Prostate gland (tissue), 2 donors: ENCODE measurements at regions not wholly inside any gene's neighbourhood (a gene's known extent, or its start where the extent isn't known, plus 50 kb on each side); places are given as distances from the start of the nearest gene placed in this dataset.

ENCODE experiments used
- DNase-seq: peaks from one replicate; pipeline ENCODE4 v3.0.0-alpha.2; 2019; ENCODE audit warnings: low spot score
- H3K27ac ChIP-seq, 2 donors: fragments of 200-600 bp; sonication (generic); 2 replicates each; pipeline ENCODE4 v1.5.1; 2017 to 2019
- H3K27me3 ChIP-seq: fragments of 200-600 bp; sonication (generic); replicated peaks from 2 replicates; pipeline ENCODE4 v1.5.1; 2019; ENCODE audit not compliant: insufficient read depth
- H3K36me3 ChIP-seq, 2 donors: fragments of 200-600 bp; sonication (generic); 1 replicate in 1 of 2; 2 replicates in 1 of 2; pipeline versions ENCODE4 v1.5.1 to v1.8.1; 2017 to 2019
- H3K4me1 ChIP-seq: fragments of 200-600 bp; sonication (generic); replicated peaks from 2 replicates; pipeline ENCODE4 v1.5.1; 2019
- H3K4me3 ChIP-seq, 2 donors: fragments of 200-600 bp; sonication (generic); 2 replicates each; pipeline ENCODE4 v1.5.1; 2017 to 2019
- H3K9me3 ChIP-seq: fragments of 200-600 bp; sonication (generic); 2 replicates; pipeline ENCODE4 v1.5.1; 2017
- CTCF ChIP-seq, 4 experiments: fragments of 200-600 bp in 2 of 4; fragments of 450-650 bp in 2 of 4; sonication (generic) in 2 of 4; IDR thresholded peaks; 1 replicate in 3 of 4; 2 replicates in 1 of 4; pipeline ENCODE4 v1.5.1; 2016 to 2019; ENCODE audit warnings: antibody characterized with exemption in 4 of 4, mild to moderate bottlenecking in 2 of 4, moderate library complexity in 2 of 4
- POLR2A ChIP-seq: fragments of 450-650 bp; IDR thresholded peaks from one replicate; pipeline ENCODE4 v1.6.1; 2016; ENCODE audit warnings: antibody characterized with exemption, mild to moderate bottlenecking
- POLR2AphosphoS5 ChIP-seq: sonication (generic); formaldehyde crosslinking; IDR thresholded peaks from one replicate; pipeline ENCODE4 v1.6.1; 2017; ENCODE audit warnings: antibody characterized with exemption
- WGBS: methylation state at CpG from one replicate; pipeline ENCODE4 v1.1.5; 2018; 5-methylcytosine and 5-hydroxymethylcytosine counted together
- intact Hi-C: fragments of 100-400 bp; cut with DNase I; formaldehyde crosslinking; loops from one replicate; pipeline ENCODE4 v1.14.2; 2022

- Histone ChIP-seq H3K9me3 (no peaks in the 10 kb centered on the region), H3K36me3 (no peaks in the 10 kb centered on the region), H3K27ac (no peak overlapping the region), H3K4me1 (peaks cover 6% of the 10 kb centered on the region), H3K27me3 (no peaks in the 10 kb centered on the region), H3K4me3 (peak overlapping the region; percentile 10 to 27)
- intact Hi-C loops, result no loop called here
- 6% methylated on average over 70 of the region's 73 CpGs for WGBS
- TF ChIP-seq CTCF (IDR thresholded peaks at IDR 0.05) (no peak), POLR2AphosphoS5 (no peak), POLR2A (no peak)
- DNase-seq, result no peak
Measured at GRCh38 chr20:56925082-56925830, 296.1 kb downstream of the TFAP2C start.

- Histone ChIP-seq H3K9me3 (no peaks in the 10 kb centered on the region), H3K36me3 (no peaks in the 10 kb centered on the region), H3K27ac (no peak overlapping the region), H3K4me3 (peak overlapping the region; percentile 10 to 27), H3K4me1 (peaks cover 6% of the 10 kb centered on the region), H3K27me3 (no peaks in the 10 kb centered on the region)
- no peak for TF ChIP-seq CTCF (IDR thresholded peaks at IDR 0.05)
- no peak for TF ChIP-seq POLR2A
- no peak for TF ChIP-seq POLR2AphosphoS5
- 4% methylated on average over 17 of the region's 17 CpGs for WGBS
- no peak for DNase-seq
- intact Hi-C loops, result no loop called here
Measured at GRCh38 chr20:56925831-56926170, 296.7 kb downstream of the TFAP2C start.

GRCh38 chr20:56926501-56926900, 297.4 kb downstream of the TFAP2C start:
- intact Hi-C loops, result no loop called here
- H3K4me3 ChIP-seq, result no peak overlapping the region
- no peak overlapping the region for H3K27ac ChIP-seq
- WGBS, result 62% methylated on average over 2 of the region's 2 CpGs
- no peaks in the 10 kb centered on the region for H3K27me3 ChIP-seq
- TF ChIP-seq POLR2A, result no peak
- peaks cover 6% of the 10 kb centered on the region for H3K4me1 ChIP-seq
- no peak for DNase-seq
- H3K9me3 ChIP-seq, result no peaks in the 10 kb centered on the region
- H3K36me3 ChIP-seq, result no peaks in the 10 kb centered on the region

- Histone ChIP-seq H3K9me3 (no peaks in the 10 kb centered on the region), H3K36me3 (no peaks in the 10 kb centered on the region), H3K27ac (no peak overlapping the region), H3K4me1 (peaks cover 6% of the 10 kb centered on the region), H3K4me3 (no peak overlapping the region), H3K27me3 (no peaks in the 10 kb centered on the region)
- TF ChIP-seq POLR2AphosphoS5, result no peak
- TF ChIP-seq POLR2A, result no peak
- no peak for TF ChIP-seq CTCF (IDR thresholded peaks at IDR 0.05)
- WGBS, result 72% methylated on average over 8 of the region's 8 CpGs
- no peak for DNase-seq
- intact Hi-C loops, result no loop called here
Measured at GRCh38 chr20:56927127-56927526, 298.0 kb downstream of the TFAP2C start.

- TF ChIP-seq CTCF (IDR thresholded peaks at IDR 0.05) (no peak), POLR2AphosphoS5 (no peak), POLR2A (no peak)
- H3K27ac ChIP-seq, result no peak overlapping the region
- H3K9me3 ChIP-seq, result no peaks in the 10 kb centered on the region
- H3K36me3 ChIP-seq, result no peaks in the 10 kb centered on the region
- peaks cover 6% of the 10 kb centered on the region for H3K4me1 ChIP-seq
- 47% methylated on average over 5 of the region's 5 CpGs for WGBS
- H3K4me3 ChIP-seq, result no peak overlapping the region
- DNase-seq, result no peak
- no peaks in the 10 kb centered on the region for H3K27me3 ChIP-seq
- intact Hi-C loops, result no loop called here
Measured at GRCh38 chr20:56928007-56928406, 298.9 kb downstream of the TFAP2C start.
